GM13976 (cell line): ENCODE measurements at regions not wholly inside any gene's neighbourhood (a gene's known extent, or its start where the extent isn't known, plus 50 kb on each side); places are given as distances from the start of the nearest gene placed in this dataset.

Experiments used
- DNase-seq: peaks from one replicate; pipeline ENCODE4 v3.0.0; 2012; ENCODE audit warnings: low spot score
- CTCF ChIP-seq: IDR thresholded peaks from 2 replicates; pipeline ENCODE4 v1.5.1; 2012; ENCODE audit warnings: borderline replicate concordance, mild to moderate bottlenecking; ENCODE audit not compliant: insufficient read depth; ENCODE audit errors: extremely low read depth, missing control alignments, control extremely low read depth
- in situ Hi-C: fragments of 300-500 bp; cut with MboI; formaldehyde crosslinking; loops from one replicate; pipeline ENCODE4 v1.12.0; 2022; ENCODE audit warnings: low sequenced_read_pairs, mixed read lengths, inconsistent platforms; ENCODE audit not compliant: unreplicated experiment

DNA sequence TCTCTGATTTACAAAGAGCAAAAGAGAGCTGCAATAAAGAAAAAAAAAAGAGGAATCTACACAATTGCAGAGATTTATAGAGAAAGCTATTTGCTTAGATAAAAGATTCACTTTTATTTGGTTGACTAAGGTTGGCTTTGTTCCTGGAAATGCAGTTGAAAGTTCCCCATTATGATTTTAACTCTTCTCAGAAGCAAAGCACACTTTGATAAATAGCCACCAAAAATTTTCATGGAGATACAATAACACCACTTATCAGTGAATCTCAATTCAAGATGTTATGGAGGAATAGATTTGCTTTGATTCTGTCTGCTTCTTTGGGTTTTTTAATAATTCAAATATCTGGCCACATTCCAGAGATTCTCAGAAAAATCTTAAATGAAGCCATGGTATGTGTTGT is 88.5 kb upstream of the ANO3 start:
- TF ChIP-seq CTCF: no peak
- DNase-seq: no peak
- in situ Hi-C loops: no loop called here

DNA sequence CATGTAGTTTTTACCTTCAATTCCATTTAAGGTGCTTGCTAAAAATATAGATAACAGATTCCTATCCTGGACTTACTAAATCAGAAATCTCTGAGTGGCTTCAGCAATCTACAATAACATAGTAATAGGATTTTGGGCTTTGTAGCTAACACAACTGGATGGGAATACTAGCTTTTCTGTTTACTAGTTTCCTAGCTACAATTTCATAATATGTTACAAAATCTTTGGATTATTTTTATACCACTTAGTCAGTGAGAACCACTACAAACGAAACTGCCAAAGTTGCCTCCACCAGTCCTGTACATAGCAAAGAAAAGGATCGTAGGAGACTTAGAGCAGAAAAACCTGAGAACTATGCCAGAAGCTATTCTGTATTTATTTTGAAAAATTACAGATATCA is 87.7 kb upstream of the ANO3 start:
- no peak for TF ChIP-seq CTCF
- no peak for DNase-seq
- in situ Hi-C loops: no loop called here

DNA sequence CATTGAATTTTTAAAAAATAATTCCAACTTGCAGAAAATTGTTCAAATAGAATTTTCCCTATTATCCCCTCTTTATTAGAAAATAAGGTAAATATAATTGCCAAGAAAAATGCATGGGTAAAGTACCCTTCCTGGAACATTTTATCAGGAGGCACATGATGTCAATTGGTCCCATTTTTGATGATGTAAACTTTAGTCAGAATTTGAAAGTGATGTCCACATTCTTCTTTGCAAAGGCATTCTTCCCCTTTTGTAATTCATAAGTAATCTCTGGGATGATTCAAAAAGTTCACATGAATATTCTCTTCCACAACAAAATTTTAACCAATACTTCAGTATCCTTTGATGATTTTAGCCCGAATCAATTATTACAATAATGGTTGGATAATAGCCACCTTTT is 86.9 kb upstream of the ANO3 start:
- DNase-seq: no peak
- TF ChIP-seq CTCF: no peak
- in situ Hi-C loops: no loop called here

GRCh38 chr11:26247340-26247739 is 84.6 kb upstream of the ANO3 start:
- no peak for DNase-seq
- in situ Hi-C loops: no loop called here
- no peak for TF ChIP-seq CTCF

DNA sequence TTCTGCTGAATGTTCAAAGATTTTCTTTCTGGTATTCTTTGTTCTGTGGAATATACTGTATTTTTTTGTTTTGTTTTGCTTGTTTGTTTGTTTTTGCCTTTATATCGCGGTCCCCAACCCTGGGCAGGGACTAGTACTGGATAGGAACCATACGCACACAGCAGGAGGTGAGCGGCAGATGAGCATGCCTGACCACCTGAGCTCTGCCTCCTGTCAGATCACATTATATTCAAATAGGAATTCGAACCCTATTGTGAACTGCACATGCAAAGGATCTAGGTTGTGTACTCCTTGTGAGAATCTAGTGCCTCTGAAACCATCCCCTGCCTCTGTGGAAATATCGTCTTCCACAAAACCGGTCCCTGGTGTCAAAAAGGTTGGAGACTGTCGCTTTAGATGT is 83.3 kb upstream of the ANO3 start:
- TF ChIP-seq CTCF: no peak
- DNase-seq: no peak
- in situ Hi-C loops: no loop called here

- TF ChIP-seq CTCF: no peak
- no peak for DNase-seq
- in situ Hi-C loops: no loop called here
These were observed 77.6 kb upstream of the ANO3 start for GRCh38 chr11:26254378-26254777.

- in situ Hi-C loops: no loop called here
- DNase-seq: no peak
- no peak for TF ChIP-seq CTCF
These were observed 68.2 kb upstream of the ANO3 start for GRCh38 chr11:26263769-26264168.
